Colonic mucosa (tissue), 4 donors: ENCODE measurements at regions not wholly inside any gene's neighbourhood (a gene's known extent, or its start where the extent isn't known, plus 50 kb on each side); places are given as distances from the start of the nearest gene placed in this dataset.

ENCODE experiments used
- DNase-seq: peaks from one replicate; pipeline ENCODE4 v3.0.0-alpha.2; 2020
- H3K27ac ChIP-seq: fragments of 200-600 bp; one replicate; pipeline ENCODE4 v1.8.0; 2021
- H3K27me3 ChIP-seq: fragments of 200-600 bp; one replicate; pipeline ENCODE4 v1.8.0; 2021
- H3K36me3 ChIP-seq: fragments of 200-600 bp; one replicate; pipeline ENCODE4 v1.8.0; 2021
- H3K4me1 ChIP-seq: fragments of 200-600 bp; one replicate; pipeline ENCODE4 v1.8.0; 2021; ENCODE audit warnings: mild to moderate bottlenecking
- H3K4me3 ChIP-seq: fragments of 200-600 bp; one replicate; pipeline ENCODE4 v1.8.0; 2021
- H3K9ac ChIP-seq, 2 donors: one replicate each; pipeline ENCODE4 v1.7.0; 2013; ENCODE audit warnings: control low read depth in 2 of 2, low read depth in 2 of 2, low read length in 2 of 2
- H3K9me3 ChIP-seq: fragments of 200-600 bp; one replicate; pipeline ENCODE4 v1.8.0; 2021
- intact Hi-C: fragments of 100-400 bp; cut with DNase I; formaldehyde crosslinking; loops from one replicate; pipeline ENCODE4 v1.14.1; 2022
- TF ChIP-seq, protein P1 (sequence below): fragments of 200-600 bp; IDR thresholded peaks from one replicate; pipeline ENCODE4 v1.8.0; 2022; ENCODE audit warnings: antibody characterized with exemption, mild to moderate bottlenecking
- donor health status: healthy.
- donor health status: DM: no; HTN: no; CAD: no.
- donor health status: DM: no; HTN: no; CAD: no.

DNA sequence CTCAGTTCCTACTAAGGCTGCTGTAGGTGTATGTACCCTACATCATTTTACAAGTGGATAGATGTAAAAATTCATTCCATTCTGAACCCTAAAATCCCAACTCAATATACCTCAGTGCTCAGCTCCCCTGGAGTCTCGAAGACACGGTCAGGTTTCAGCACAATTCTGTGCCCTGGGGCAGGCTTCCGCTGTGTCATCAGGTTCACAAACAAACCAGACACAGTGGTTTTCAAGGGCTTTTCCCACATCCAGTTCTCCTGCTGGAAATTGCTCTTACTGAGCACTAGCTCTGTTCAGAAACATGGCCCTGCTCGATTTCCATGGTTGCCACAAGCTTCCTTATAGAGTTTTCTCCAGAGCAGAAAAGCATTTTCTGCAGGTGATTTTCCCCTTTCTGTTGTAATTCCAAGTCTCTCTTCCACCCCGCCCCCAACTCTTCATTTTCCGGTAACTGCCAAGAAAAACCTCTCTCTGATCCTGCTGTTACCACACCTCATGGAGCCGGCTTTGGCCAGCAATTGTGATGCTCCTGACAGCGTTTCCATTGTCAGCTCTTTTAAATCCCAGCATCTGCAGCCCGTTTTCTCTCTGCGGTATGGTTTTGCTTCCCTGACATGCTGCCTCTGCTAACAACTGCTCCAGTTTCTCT, 483.0 kb upstream of the CCDC196 start:
- no peak for DNase-seq

DNA sequence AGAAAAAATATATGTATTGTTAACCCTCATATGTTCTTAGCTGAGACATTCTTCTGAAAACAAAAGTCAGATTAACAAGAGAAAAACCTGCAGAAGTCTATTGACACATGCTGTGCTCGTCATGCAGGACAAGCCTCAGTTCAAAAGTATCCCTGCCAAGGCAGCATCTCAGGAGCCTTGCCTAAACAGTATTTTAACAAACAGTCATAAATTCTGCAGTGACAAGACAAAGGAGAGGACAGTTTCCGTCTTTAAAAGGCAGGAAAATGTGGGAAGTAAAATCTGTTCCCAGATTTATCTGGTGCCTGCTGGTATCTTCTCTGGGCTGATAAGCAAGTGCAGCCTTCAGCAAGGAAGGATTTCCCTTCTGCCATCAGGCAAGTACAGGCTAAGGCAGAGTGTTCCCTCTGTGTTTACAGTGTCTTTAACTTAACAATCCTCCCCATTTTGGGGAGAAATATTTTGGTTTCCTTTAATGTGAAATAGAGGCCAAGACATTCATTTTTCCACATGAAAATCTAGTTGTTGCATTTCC, 480.2 kb upstream of the CCDC196 start:
- H3K27ac ChIP-seq: no peak overlapping the region
- H3K4me1 ChIP-seq: no peaks in the 10 kb centered on the region
- no peak overlapping the region for H3K9ac ChIP-seq
- no peaks in the 10 kb centered on the region for H3K36me3 ChIP-seq
- H3K27me3 ChIP-seq: no peaks in the 10 kb centered on the region
- no peak overlapping the region for H3K4me3 ChIP-seq
- TF ChIP-seq, protein P1, sequence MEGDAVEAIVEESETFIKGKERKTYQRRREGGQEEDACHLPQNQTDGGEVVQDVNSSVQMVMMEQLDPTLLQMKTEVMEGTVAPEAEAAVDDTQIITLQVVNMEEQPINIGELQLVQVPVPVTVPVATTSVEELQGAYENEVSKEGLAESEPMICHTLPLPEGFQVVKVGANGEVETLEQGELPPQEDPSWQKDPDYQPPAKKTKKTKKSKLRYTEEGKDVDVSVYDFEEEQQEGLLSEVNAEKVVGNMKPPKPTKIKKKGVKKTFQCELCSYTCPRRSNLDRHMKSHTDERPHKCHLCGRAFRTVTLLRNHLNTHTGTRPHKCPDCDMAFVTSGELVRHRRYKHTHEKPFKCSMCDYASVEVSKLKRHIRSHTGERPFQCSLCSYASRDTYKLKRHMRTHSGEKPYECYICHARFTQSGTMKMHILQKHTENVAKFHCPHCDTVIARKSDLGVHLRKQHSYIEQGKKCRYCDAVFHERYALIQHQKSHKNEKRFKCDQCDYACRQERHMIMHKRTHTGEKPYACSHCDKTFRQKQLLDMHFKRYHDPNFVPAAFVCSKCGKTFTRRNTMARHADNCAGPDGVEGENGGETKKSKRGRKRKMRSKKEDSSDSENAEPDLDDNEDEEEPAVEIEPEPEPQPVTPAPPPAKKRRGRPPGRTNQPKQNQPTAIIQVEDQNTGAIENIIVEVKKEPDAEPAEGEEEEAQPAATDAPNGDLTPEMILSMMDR: no peak
- no peaks in the 10 kb centered on the region for H3K9me3 ChIP-seq
- no peak for DNase-seq
- intact Hi-C loops: no loop called here

More for the DNA sequence above, 483.0 kb upstream of the CCDC196 start:
- H3K4me1 ChIP-seq: no peaks in the 10 kb centered on the region
- no peaks in the 10 kb centered on the region for H3K27me3 ChIP-seq
- TF ChIP-seq, protein P1: no peak
- H3K9ac ChIP-seq: no peak overlapping the region
- no peak overlapping the region for H3K4me3 ChIP-seq
- H3K9me3 ChIP-seq: no peaks in the 10 kb centered on the region
- H3K27ac ChIP-seq: no peak overlapping the region
- intact Hi-C loops: no loop called here
- no peaks in the 10 kb centered on the region for H3K36me3 ChIP-seq

DNA sequence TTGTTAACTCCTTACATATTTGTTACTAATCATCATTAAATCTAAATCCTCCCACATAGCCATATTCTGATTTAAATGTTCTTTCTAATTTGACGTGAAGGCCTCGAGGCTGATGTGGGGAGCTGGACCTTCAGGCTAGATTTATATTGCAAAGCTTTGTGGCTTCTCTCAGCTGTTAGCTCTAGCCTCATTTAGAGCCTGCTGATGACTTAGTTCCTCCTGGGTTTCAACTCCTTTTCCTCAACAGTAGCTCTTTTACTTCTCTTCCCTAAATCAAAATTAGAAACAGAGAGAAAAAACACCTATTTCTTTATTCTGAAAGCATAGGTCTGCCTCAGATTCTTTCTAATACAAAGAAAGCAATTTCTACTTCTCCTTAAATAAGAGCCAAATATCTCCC, 477.5 kb upstream of the CCDC196 start:
- TF ChIP-seq, protein P1: no peak
- intact Hi-C loops: no loop called here
- no peaks in the 10 kb centered on the region for H3K27me3 ChIP-seq
- no peak overlapping the region for H3K27ac ChIP-seq
- H3K9me3 ChIP-seq: no peaks in the 10 kb centered on the region
- H3K36me3 ChIP-seq: no peaks in the 10 kb centered on the region
- no peak overlapping the region for H3K9ac ChIP-seq
- no peak overlapping the region for H3K4me3 ChIP-seq
- DNase-seq: no peak
- H3K4me1 ChIP-seq: no peaks in the 10 kb centered on the region

DNA sequence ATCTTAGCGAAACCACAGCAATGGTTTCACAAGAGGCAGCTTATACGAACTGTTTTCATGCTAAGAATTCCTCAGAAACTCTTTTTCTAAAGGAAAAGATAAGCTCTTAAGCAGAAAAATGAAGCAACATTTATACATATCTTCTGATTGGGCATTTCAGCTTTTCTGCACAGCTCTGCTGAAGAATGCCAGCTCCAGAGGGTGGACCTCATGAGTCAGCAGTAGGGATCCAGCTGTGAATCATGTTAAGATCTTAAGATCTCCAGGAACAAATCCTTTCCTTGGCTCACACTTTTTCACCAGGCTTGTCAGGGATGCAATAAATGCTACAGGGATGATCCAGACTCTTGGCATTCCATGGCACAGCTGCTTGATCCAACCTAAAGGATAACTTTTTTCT, 477.1 kb upstream of the CCDC196 start:
- intact Hi-C loops: no loop called here
- H3K9me3 ChIP-seq: no peaks in the 10 kb centered on the region
- no peak for DNase-seq

DNA sequence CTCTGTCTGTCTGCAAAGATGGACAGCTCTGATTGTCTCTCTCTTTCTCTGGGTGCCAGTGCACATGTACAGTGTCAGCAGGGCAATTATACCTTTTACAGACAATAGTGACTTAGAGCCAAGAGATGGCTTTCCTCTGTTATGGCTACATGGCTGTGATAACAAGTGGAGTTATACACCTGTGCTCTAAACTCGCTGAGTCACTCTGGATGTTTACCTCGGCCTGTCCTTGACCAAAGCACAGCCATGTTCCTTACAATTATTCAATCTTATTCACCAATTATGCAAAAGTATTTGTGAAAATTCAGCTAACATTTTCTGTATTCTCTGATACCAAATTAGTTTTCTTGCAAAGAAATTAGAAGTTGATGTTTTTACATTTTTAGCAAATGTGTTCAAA, 475.5 kb upstream of the CCDC196 start:
- intact Hi-C loops: no loop called here
- no peaks in the 10 kb centered on the region for H3K9me3 ChIP-seq

More for the DNA sequence above, 477.1 kb upstream of the CCDC196 start:
- Histone ChIP-seq H3K27me3 (no peaks in the 10 kb centered on the region), H3K4me1 (no peaks in the 10 kb centered on the region), H3K36me3 (no peaks in the 10 kb centered on the region), H3K9ac (no peak overlapping the region), H3K27ac (no peak overlapping the region), H3K4me3 (no peak overlapping the region)
- TF ChIP-seq, protein P1: no peak

More for the DNA sequence above, 475.5 kb upstream of the CCDC196 start:
- Histone ChIP-seq H3K36me3 (no peaks in the 10 kb centered on the region), H3K4me3 (no peak overlapping the region), H3K9ac (no peak overlapping the region), H3K4me1 (no peaks in the 10 kb centered on the region), H3K27me3 (no peaks in the 10 kb centered on the region), H3K27ac (no peak overlapping the region)
- no peak for DNase-seq
- TF ChIP-seq, protein P1: no peak
